ENCODE measurements at regions not wholly inside any gene's neighbourhood (a gene's known extent, or its start where the extent isn't known, plus 50 kb on each side); places are given as distances from the start of the nearest gene placed in this dataset.
"Not testable (repeated sequence)": the region's sequence is repeated elsewhere in the genome, so short reads cannot be mapped to it uniquely, and the experiment has no call there.

DNA sequence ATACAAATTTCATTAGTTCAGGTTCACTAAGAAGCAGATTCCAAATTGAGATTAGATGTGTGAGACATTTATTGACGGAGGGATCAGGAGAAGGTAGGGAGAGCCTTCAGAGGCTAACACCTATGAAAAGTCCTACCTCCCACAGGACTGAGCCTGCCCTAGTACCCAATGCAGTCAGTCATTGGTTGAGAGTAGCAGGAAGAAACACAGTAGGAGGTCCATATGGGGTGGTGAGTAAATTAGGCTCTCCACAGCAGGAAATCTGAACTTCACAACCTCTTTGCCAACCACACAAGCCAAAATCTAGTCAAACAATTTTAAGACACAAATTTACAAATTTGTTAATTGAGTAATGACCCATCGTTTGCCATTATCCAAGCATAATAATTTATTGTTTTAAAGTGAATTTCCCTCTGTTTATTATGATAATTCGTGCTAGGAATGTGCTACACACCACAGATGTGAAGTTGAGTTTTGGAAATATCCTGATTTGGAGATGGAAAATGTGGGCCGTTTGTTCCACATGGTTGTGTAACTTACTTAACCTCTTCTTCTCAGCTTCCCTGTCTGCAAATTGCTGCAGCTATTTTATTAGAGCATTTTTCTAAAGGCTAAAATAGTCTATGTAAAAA, 542.1 kb downstream of the ETS1 start:
- Mint-ChIP-seq H3K36me3 (peaks cover 0 to 5% (median 2%) of the 10 kb centered on the region in 3 donors), H3K4me1 (peaks cover 24 to 61% (median 53%) of the 10 kb centered on the region in 4 donors), H3K4me3 (peak overlapping the region in 2 of 10 donors; percentile 0 to 29), H3K9me3 (peaks cover 0 to 11% (median 0%) of the 10 kb centered on the region in 9 donors), H3K27ac (peak overlapping the region in 7 of 10 donors; percentile 2 to 68 (median 50)), H3K27me3 (no peaks in the 10 kb centered on the region)
- no peak for ATAC-seq
- POLR2A ChIA-PET, result interaction anchor here (0.5 kb wide), 1 partner anchor 698 kb away, joined by 3 read pairs; no protein-coding TSS in a partner anchor
- no peak for DNase-seq

DNA sequence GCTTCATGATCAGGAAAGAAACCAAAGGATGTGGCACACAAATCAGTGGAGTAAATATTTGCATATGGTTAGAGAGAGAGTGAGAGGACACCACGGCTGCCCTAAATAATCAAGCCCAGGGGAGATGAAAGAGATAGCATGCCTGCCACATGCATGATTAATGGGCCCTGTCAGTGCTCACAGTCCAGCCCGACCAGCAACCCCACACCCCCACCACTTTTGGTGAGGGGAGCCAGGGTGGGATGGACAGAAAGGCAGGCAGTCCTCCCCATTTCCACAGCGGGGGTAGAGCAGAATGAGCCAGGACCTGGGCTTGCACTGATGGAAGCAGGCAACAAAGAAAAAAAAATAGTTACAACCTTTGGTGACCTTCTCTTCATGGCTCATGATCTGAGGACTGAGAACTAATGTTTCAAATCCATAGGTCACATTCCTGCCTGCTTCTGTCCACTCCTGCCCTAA, 545.0 kb downstream of the ETS1 start:
- Mint-ChIP-seq H3K4me1 (peaks cover 33 to 70% (median 45%) of the 10 kb centered on the region in 4 donors), H3K36me3 (peaks cover 0 to 5% (median 2%) of the 10 kb centered on the region in 3 donors), H3K27me3 (no peaks in the 10 kb centered on the region), H3K4me3 (peak overlapping the region in 5 of 10 donors; percentile 8 to 33 (median 16)), H3K9me3 (peaks cover 0 to 3% (median 0%) of the 10 kb centered on the region in 9 donors), H3K27ac (peak overlapping the region; percentile 4 to 85 (median 71))
- no peak for ATAC-seq
- POLR2A ChIA-PET, result no interaction called here
- DNase-seq, result no peak

DNA sequence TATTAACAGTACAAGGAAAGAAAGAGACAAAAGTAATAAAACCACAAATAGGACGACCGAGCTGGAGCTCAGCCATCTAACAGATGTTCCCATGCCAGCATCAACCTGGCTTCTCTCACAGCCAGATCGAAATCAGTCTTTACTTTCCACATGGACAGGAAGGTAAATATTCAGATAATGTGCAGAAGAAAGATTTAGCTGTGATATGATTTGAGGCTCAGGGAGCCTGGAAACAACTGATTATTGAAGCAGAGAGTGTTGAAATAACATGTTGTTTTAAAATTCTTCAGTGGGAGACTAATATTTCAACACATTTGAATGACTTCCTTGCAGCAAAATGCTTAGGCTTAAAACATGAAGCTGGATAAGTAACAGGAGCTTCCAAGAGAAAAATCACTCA, 546.8 kb downstream of the ETS1 start:
- Mint-ChIP-seq H3K4me1 (peaks cover 33 to 65% (median 46%) of the 10 kb centered on the region in 4 donors), H3K4me3 (peak overlapping the region in 7 of 10 donors; percentile 9 to 35 (median 16)), H3K9me3 (peaks cover 0 to 3% (median 0%) of the 10 kb centered on the region in 9 donors), H3K27ac (peak overlapping the region; percentile 20 to 95 (median 70)), H3K36me3 (peaks cover 0 to 5% (median 2%) of the 10 kb centered on the region in 3 donors), H3K27me3 (no peaks in the 10 kb centered on the region)
- ATAC-seq, result no peak
- DNase-seq, result no peak
- POLR2A ChIA-PET, result interaction anchor here (0.9 to 5.2 kb wide), 3 partner anchors 12 to 250 kb away, joined by 3 to 72 read pairs (median 8); no protein-coding TSS in a partner anchor

DNA sequence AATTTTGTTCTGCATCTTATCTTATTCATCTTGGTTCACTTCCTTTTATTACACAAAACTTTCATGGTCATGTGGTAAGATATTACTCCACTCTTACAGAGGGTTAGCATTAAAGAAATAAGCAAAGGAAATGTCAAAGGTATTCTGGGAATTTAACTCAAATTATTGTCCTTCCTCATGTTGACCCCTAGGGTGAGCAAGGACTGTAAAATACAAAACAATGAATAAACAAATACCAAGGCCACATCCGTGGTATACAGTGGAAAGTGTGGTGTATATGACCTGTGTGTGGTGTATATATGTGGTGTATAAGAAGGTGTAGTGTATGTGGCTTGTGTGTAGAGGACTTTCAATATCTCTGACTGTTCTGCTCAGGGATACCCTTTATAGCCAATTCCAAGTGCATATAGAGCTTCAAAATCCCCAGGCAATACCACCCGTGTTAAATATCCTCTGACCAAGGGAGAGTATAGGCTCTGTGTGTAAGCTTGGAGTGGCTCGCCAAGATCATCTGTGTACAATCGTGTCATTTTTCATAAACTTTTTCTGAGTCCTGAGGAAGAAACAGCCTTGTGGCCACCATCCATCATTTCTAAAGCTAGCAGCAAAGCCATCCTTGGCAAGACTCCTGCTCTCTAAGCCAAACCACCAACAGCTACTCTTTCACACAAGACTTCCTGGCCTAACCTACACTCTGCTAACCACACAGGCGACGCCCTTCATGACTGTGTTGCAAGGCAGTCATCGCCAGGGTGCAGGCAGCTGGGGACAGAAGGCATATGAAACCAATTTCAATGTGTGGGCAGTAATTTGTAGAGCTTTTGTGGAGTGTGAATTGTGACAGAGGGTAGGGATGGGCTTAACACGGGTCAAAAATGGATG, 548.0 kb downstream of the ETS1 start:
- POLR2A ChIA-PET, result interaction anchor here (0.6 to 5.2 kb wide), 9 partner anchors 8 to 592 kb away, joined by 3 to 72 read pairs (median 5); no protein-coding TSS in a partner anchor
- peaks cover 0 to 3% (median 0%) of the 10 kb centered on the region in 9 donors for H3K9me3 Mint-ChIP-seq
- H3K27ac Mint-ChIP-seq, result peak overlapping the region; percentile 64 to 96 (median 92)
- ATAC-seq (peak; percentile 96 to 98), DNase-seq (peak; percentile 27 to 86 (median 69))
- H3K36me3 Mint-ChIP-seq, result peaks cover 0 to 5% (median 2%) of the 10 kb centered on the region in 3 donors
- peak overlapping the region in 8 of 10 donors; percentile 51 to 86 (median 76) for H3K4me3 Mint-ChIP-seq
- peaks cover 23 to 54% (median 39%) of the 10 kb centered on the region in 4 donors for H3K4me1 Mint-ChIP-seq
- no peaks in the 10 kb centered on the region for H3K27me3 Mint-ChIP-seq

DNA sequence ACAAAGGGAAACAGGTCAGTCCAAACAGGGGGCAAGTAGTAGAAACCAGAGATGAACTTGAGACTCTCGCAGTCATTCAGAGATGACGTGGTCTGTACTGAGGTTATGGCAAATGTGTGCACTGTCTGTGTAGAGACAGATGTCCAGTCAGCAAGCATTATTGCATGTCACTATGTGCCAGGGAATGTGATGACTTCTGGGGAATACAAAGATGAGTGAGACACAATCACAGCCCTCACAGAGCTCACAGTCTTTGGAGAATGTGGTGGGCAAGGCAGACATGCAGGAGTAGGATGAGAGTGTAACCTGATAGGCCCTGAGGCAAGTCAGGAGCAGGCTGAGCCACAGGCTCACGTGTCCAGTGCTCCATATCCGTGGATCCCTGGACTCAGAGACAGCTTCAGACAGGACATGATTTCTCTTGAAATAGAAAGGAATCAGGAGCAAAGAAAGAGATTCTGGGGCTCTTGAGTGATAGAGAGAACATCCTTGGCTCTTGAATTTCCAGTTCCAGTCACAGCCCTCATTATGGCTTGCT, 550.7 kb downstream of the ETS1 start:
- H3K4me3 Mint-ChIP-seq, result no peak overlapping the region
- no peaks in the 10 kb centered on the region for H3K9me3 Mint-ChIP-seq
- H3K4me1 Mint-ChIP-seq, result peaks cover 15 to 41% (median 33%) of the 10 kb centered on the region in 4 donors
- POLR2A ChIA-PET, result interaction anchor here (1.0 to 5.2 kb wide), 2 partner anchors 16 to 114 kb away, joined by 3 to 72 read pairs; no protein-coding TSS in a partner anchor
- no peak for DNase-seq
- peak overlapping the region in 2 of 10 donors; percentile 21 to 43 for H3K27ac Mint-ChIP-seq
- no peak for ATAC-seq
- H3K36me3 Mint-ChIP-seq, result no peaks in the 10 kb centered on the region
- H3K27me3 Mint-ChIP-seq, result no peaks in the 10 kb centered on the region

DNA sequence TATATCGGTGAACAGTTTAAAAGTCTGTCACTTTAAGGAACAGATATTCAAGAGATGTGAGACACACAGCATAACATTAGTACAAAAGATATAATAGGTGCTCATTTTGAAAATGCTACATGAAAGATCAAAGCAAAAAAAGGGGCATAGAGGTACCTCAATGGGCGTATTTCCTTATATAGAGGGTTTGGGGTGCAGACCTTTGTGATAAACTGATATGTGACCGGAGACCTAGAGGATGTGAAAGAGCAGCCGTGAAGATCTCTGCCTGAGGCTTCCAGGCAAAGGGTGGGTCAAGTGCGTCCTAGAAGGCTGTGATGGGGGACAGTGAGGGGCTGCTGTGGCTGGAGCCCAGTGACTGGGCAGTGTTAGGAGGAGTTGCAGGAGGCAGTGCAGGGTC, 551.4 kb downstream of the ETS1 start:
- no peaks in the 10 kb centered on the region for H3K27me3 Mint-ChIP-seq
- no peak overlapping the region for H3K27ac Mint-ChIP-seq
- POLR2A ChIA-PET, result interaction anchor here (5.2 kb wide), 1 partner anchor 17 kb away, joined by 72 read pairs; no protein-coding TSS in a partner anchor
- no peaks in the 10 kb centered on the region for H3K36me3 Mint-ChIP-seq
- DNase-seq (no peak), ATAC-seq (no peak)
- no peak overlapping the region for H3K4me3 Mint-ChIP-seq
- no peaks in the 10 kb centered on the region for H3K9me3 Mint-ChIP-seq
- peaks cover 17 to 40% (median 31%) of the 10 kb centered on the region in 4 donors for H3K4me1 Mint-ChIP-seq

DNA sequence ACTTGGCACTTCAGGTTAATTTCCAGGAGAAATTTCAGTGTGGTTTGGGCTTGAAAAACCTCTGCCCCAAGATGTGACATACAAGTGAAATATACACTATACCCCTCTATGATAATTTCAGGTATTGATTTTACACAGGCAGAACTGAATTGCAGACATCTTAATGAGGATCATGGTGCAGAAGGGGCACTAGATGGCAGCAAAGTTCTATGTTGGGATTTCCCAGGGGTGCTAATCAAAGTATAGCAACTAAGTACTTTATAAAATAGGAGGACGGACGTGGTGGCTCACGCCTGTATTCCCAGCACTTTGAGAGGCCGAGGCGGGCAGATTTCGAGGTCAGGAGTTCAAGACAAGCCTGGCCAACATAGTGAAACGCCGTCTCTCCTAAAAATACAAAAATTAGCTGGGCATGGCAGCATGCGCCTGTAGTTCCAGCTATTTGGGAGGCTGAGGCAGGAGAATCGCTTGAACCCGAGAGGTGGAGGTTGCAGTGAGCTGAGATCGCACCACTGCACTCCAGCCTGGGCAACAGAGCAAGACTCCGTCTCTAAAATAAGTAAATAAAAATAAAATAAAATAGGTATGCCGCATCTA, 555.7 kb downstream of the ETS1 start:
- Mint-ChIP-seq H3K4me1 (peaks cover 0 to 11% (median 7%) of the 10 kb centered on the region in 4 donors), H3K27me3 (peaks cover 0 to 12% (median 6%) of the 10 kb centered on the region in 5 donors), H3K27ac (peak overlapping the region in 2 of 10 donors; percentile 26 to 45)
- POLR2A ChIA-PET, result interaction anchor here (0.8 to 1.3 kb wide), 3 partner anchors 22 to 126 kb away, joined by 3 to 4 read pairs (median 3); no protein-coding TSS in a partner anchor
- not testable (repeated sequence) for H3K36me3 Mint-ChIP-seq, H3K9me3 Mint-ChIP-seq, H3K4me3 Mint-ChIP-seq
- ATAC-seq (peak; percentile 87 to 89), DNase-seq (peak in 9 of 10 donors; percentile 48 to 82 (median 72))

DNA sequence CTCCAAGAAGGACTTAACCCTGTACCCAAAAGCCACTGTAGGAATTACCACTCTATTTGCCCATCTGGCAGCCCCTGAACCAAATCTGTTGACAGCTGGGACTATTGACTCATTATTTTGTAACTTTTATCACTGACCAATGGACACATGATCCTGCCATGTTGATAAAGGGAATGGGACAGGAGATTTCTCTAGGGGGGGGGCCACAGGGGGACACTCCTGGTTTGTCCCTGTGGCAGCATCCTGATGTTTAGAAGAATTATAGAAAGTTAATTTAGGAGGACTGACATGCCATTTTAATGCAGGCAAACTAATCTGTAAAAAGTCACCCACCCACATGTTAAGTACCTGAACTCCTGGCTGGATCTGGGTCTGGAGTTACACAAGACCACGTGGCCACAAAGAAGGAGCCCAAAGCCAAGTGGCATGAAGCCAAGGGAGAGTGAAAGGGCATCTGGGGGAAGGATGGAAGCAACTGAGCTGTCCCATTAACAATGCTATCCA, 558.1 kb downstream of the ETS1 start:
- H3K27ac Mint-ChIP-seq, result peak overlapping the region in 1 of 10 donors; percentile 44
- H3K9me3 Mint-ChIP-seq, result no peaks in the 10 kb centered on the region
- ATAC-seq (no peak), DNase-seq (no peak)
- no peaks in the 10 kb centered on the region for H3K36me3 Mint-ChIP-seq
- peaks cover 0 to 12% (median 8%) of the 10 kb centered on the region in 5 donors for H3K27me3 Mint-ChIP-seq
- POLR2A ChIA-PET, result interaction anchor here (0.7 kb wide), 1 partner anchor 131 kb away, joined by 3 read pairs; no protein-coding TSS in a partner anchor
- no peak overlapping the region for H3K4me3 Mint-ChIP-seq
- H3K4me1 Mint-ChIP-seq, result peaks cover 0 to 11% (median 7%) of the 10 kb centered on the region in 4 donors

DNA sequence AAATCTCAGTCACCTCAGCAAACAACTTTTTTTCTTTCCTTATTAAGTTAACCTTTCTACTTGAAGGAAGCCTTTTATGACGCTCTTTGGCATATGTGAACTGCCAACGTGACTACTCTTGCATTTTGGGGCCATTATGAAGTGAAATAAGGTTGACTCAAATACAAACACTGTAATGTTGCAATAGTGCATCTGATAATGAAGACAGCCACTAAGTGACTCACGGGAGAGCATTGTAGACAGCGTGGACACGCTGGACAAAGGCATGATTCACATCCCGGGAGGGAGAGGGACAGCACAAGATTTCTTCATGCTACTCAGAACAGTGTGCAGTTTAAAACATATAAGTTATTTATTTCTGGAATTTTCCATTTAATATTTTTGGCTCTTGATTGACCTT, 560.8 kb downstream of the ETS1 start:
- DNase-seq, result no peak
- H3K27ac Mint-ChIP-seq, result peak overlapping the region in 1 of 10 donors; percentile 61
- no peak for ATAC-seq

DNA sequence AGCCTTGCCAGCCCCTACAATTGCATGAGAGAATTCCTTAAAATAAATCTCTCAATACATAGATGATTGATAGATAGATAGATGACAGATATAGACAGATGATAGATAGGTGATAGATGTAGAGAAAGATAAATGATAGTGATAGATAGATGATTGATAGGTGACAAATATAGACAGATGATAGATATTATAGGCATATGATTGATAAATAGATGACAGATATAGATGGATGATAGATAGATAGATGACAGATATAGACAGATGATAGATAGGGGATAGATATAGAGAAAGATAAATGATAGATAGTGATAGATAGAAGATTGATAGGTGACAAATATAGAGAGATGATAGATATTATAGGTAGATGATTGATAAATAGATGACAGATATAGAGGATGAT, 564.6 kb downstream of the ETS1 start:
- peaks cover 0 to 8% (median 2%) of the 10 kb centered on the region in 5 donors for H3K27me3 Mint-ChIP-seq
- POLR2A ChIA-PET, result no interaction called here
- no peak overlapping the region for H3K27ac Mint-ChIP-seq
- H3K36me3 Mint-ChIP-seq, result no peaks in the 10 kb centered on the region
- H3K9me3 Mint-ChIP-seq, result no peaks in the 10 kb centered on the region
- ATAC-seq, result no peak
- H3K4me1 Mint-ChIP-seq, result no peaks in the 10 kb centered on the region
- no peak for DNase-seq
- H3K4me3 Mint-ChIP-seq, result no peak overlapping the region

More for the DNA sequence above, 560.8 kb downstream of the ETS1 start:
- POLR2A ChIA-PET, result no interaction called here
- Mint-ChIP-seq H3K4me3 (no peak overlapping the region), H3K27me3 (peaks cover 2 to 12% (median 8%) of the 10 kb centered on the region in 5 donors), H3K36me3 (no peaks in the 10 kb centered on the region), H3K9me3 (no peaks in the 10 kb centered on the region), H3K4me1 (peaks cover 0 to 1% (median under 1%) of the 10 kb centered on the region in 4 donors)

DNA sequence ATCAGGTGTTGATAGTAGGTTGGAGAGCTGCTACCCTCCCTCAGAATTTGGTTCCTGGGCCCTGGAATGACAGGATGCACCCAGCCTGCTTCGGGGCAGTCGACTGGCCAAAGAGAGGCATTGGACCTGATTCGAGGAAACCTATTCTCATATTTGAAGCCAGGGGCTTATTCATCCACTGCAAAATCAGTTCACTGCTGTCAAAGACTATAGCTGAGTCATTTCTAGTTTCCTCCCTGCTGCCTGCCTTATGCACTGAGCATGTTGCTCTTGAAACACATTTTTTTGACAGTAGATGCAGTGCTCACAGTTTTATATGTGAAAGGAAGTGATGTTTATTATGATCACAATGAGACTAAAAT, 565.4 kb downstream of the ETS1 start:
- H3K9me3 Mint-ChIP-seq, result no peaks in the 10 kb centered on the region
- POLR2A ChIA-PET, result no interaction called here
- ATAC-seq, result no peak
- no peak overlapping the region for H3K27ac Mint-ChIP-seq
- H3K27me3 Mint-ChIP-seq, result peaks cover 0 to 8% (median under 1%) of the 10 kb centered on the region in 5 donors
- H3K36me3 Mint-ChIP-seq, result no peaks in the 10 kb centered on the region
- H3K4me3 Mint-ChIP-seq, result no peak overlapping the region
- no peaks in the 10 kb centered on the region for H3K4me1 Mint-ChIP-seq
- no peak for DNase-seq
